Aorta (tissue), 5 donors: ENCODE measurements at regions not wholly inside any gene's neighbourhood (a gene's known extent, or its start where the extent isn't known, plus 50 kb on each side); places are given as distances from the start of the nearest gene placed in this dataset.

Experiments used
- ATAC-seq: fragments of 200-7000 bp; cut with Tn5 transposase; one replicate; pipeline ENCODE4 v1.9.1; 2022; ENCODE audit warnings: moderate library complexity; ENCODE audit not compliant: low FRiP score
- DNase-seq, 2 donors: peaks; one replicate each; pipeline ENCODE4 v3.0.0-alpha.2; 2020
- H3K27ac ChIP-seq, 2 donors: one replicate each; pipeline ENCODE4 v1.5.1; 2013; ENCODE audit warnings: low read length in 2 of 2, mild to moderate bottlenecking in 2 of 2, moderate library complexity in 2 of 2, control low read depth in 1 of 2, inconsistent platforms in 1 of 2, low read depth in 1 of 2
- H3K27me3 ChIP-seq, 2 donors: one replicate each; pipeline ENCODE4 v1.6.1; 2013; ENCODE audit warnings: control low read depth in 1 of 2, low read length in 1 of 2, mild to moderate bottlenecking in 1 of 2, moderate library complexity in 1 of 2; ENCODE audit not compliant: insufficient read depth in 2 of 2, control insufficient read depth in 1 of 2
- H3K36me3 ChIP-seq, 2 donors: one replicate each; pipeline ENCODE4 v1.6.1; 2013; ENCODE audit warnings: control low read depth in 1 of 2, low read length in 1 of 2, mild to moderate bottlenecking in 1 of 2; ENCODE audit not compliant: insufficient read depth in 2 of 2, control insufficient read depth in 1 of 2
- H3K4me1 ChIP-seq, 2 donors: one replicate each; pipeline ENCODE4 v1.6.1; 2013; ENCODE audit warnings: low read length in 2 of 2, control low read depth in 1 of 2, mild to moderate bottlenecking in 1 of 2, moderate library complexity in 1 of 2; ENCODE audit not compliant: insufficient read depth in 2 of 2, control insufficient read depth in 1 of 2
- H3K4me3 ChIP-seq, 2 donors: one replicate each; pipeline ENCODE4 v1.5.1; 2013; ENCODE audit warnings: low read length in 2 of 2, control low read depth in 1 of 2, mild to moderate bottlenecking in 1 of 2
- H3K9me3 ChIP-seq: one replicate; pipeline ENCODE4 v1.6.1; 2013; ENCODE audit warnings: mild to moderate bottlenecking, low read length; ENCODE audit not compliant: control insufficient read depth
- WGBS, 2 donors: extraction: QIAGEN DNeasy Blood & Tissue Kit; methylation state at CpG; one replicate each; pipeline ENCODE4 v1.1.7; 2013; 5-methylcytosine and 5-hydroxymethylcytosine counted together
- intact Hi-C, 2 donors: fragments of 100-400 bp; cut with DNase I; formaldehyde crosslinking; loops; one replicate each; pipeline versions ENCODE4 v1.14.2 to v1.15.0; 2022
- donor health status: healthy with polysubstance abuse.
- donor health status: Bipolar disorder and iron deficiency.
- donor health status: DM: no; HTN: no; CAD: no.
- donor health status: DM: no; HTN: no; CAD: no.
- donor health status: DM: yes; HTN: yes; CAD: no.

GRCh38 chr1:242754125-242754524, 229.6 kb upstream of the PLD5 start:
- no peak for ATAC-seq
- no peak for DNase-seq
- H3K4me1 ChIP-seq, result no peaks in the 10 kb centered on the region
- intact Hi-C loops, result no loop called here
- H3K9me3 ChIP-seq, result peaks cover 1% of the 10 kb centered on the region
- H3K27me3 ChIP-seq, result no peaks in the 10 kb centered on the region
- no peaks in the 10 kb centered on the region for H3K36me3 ChIP-seq
- no peak overlapping the region for H3K27ac ChIP-seq
- no peak overlapping the region for H3K4me3 ChIP-seq
- WGBS, 2 donors, result 75 to 86% methylated on average over 2 of the region's 2 CpGs

- H3K9me3 ChIP-seq, result no peaks in the 10 kb centered on the region
- intact Hi-C loops, result no loop called here
- H3K4me3 ChIP-seq, result no peak overlapping the region
- WGBS, 2 donors, result 84 to 90% methylated on average over 5 of the region's 5 CpGs
- ATAC-seq (no peak), DNase-seq (no peak)
- H3K36me3 ChIP-seq, result no peaks in the 10 kb centered on the region
- H3K4me1 ChIP-seq, result no peaks in the 10 kb centered on the region
- H3K27me3 ChIP-seq, result no peaks in the 10 kb centered on the region
- H3K27ac ChIP-seq, result no peak overlapping the region
Measured at GRCh38 chr1:242747233-242747632, 222.7 kb upstream of the PLD5 start.

GRCh38 chr1:242745079-242745478, 220.6 kb upstream of the PLD5 start:
- H3K4me1 ChIP-seq, result no peaks in the 10 kb centered on the region
- no peak overlapping the region for H3K4me3 ChIP-seq
- no peak for ATAC-seq
- WGBS, 2 donors, result 29 to 36% methylated on average over 1 of the region's 1 CpG
- H3K27me3 ChIP-seq, result no peaks in the 10 kb centered on the region
- intact Hi-C loops, result no loop called here
- H3K36me3 ChIP-seq, result no peaks in the 10 kb centered on the region
- H3K9me3 ChIP-seq, result peaks cover 1% of the 10 kb centered on the region
- DNase-seq, result no peak
- no peak overlapping the region for H3K27ac ChIP-seq

- Histone ChIP-seq H3K4me1 (no peaks in the 10 kb centered on the region), H3K36me3 (no peaks in the 10 kb centered on the region), H3K9me3 (peaks cover 1% of the 10 kb centered on the region), H3K27ac (no peak overlapping the region), H3K27me3 (no peaks in the 10 kb centered on the region), H3K4me3 (no peak overlapping the region)
- ATAC-seq (no peak), DNase-seq (no peak)
- intact Hi-C loops, result no loop called here
- 80 to 88% methylated on average over 6 of the region's 6 CpGs for WGBS, 2 donors
Measured at GRCh38 chr1:242743983-242744780, 219.7 kb upstream of the PLD5 start.

- no peak for DNase-seq
- no peaks in the 10 kb centered on the region for H3K36me3 ChIP-seq
- ATAC-seq, result no peak
- no peaks in the 10 kb centered on the region for H3K4me1 ChIP-seq
- H3K4me3 ChIP-seq, result no peak overlapping the region
- no peak overlapping the region for H3K27ac ChIP-seq
- peaks cover 1% of the 10 kb centered on the region for H3K9me3 ChIP-seq
- intact Hi-C loops, result no loop called here
- H3K27me3 ChIP-seq, result no peaks in the 10 kb centered on the region
- 66 to 68% methylated on average over 9 of the region's 9 CpGs for WGBS, 2 donors
Measured at GRCh38 chr1:242738702-242739645, 214.5 kb upstream of the PLD5 start.

- Histone ChIP-seq H3K27ac (no peak overlapping the region), H3K9me3 (peaks cover 1% of the 10 kb centered on the region), H3K4me1 (no peaks in the 10 kb centered on the region), H3K4me3 (no peak overlapping the region), H3K36me3 (no peaks in the 10 kb centered on the region), H3K27me3 (no peaks in the 10 kb centered on the region)
- ATAC-seq (no peak), DNase-seq (no peak)
- intact Hi-C loops, result no loop called here
- WGBS, 2 donors, result 24 to 26% methylated on average over 1 of the region's 1 CpG
Measured at GRCh38 chr1:242736611-242737010, 212.1 kb upstream of the PLD5 start.

- Histone ChIP-seq H3K36me3 (no peaks in the 10 kb centered on the region), H3K27ac (no peak overlapping the region), H3K27me3 (no peaks in the 10 kb centered on the region), H3K4me1 (no peaks in the 10 kb centered on the region), H3K9me3 (no peaks in the 10 kb centered on the region), H3K4me3 (no peak overlapping the region)
- DNase-seq, result no peak
- ATAC-seq, result no peak
- intact Hi-C loops, result no loop called here
Measured at GRCh38 chr1:242735323-242735722, 210.8 kb upstream of the PLD5 start.

- H3K4me1 ChIP-seq, result no peaks in the 10 kb centered on the region
- ATAC-seq (no peak), DNase-seq (no peak)
- H3K4me3 ChIP-seq, result no peak overlapping the region
- H3K36me3 ChIP-seq, result no peaks in the 10 kb centered on the region
- H3K27ac ChIP-seq, result no peak overlapping the region
- no peaks in the 10 kb centered on the region for H3K27me3 ChIP-seq
- intact Hi-C loops, result no loop called here
- no peaks in the 10 kb centered on the region for H3K9me3 ChIP-seq
Measured at GRCh38 chr1:242731446-242731845, 206.9 kb upstream of the PLD5 start.

- no peaks in the 10 kb centered on the region for H3K4me1 ChIP-seq
- intact Hi-C loops, result no loop called here
- 74 to 75% methylated on average over 4 of the region's 4 CpGs for WGBS, 2 donors
- ATAC-seq, result no peak
- no peaks in the 10 kb centered on the region for H3K36me3 ChIP-seq
- H3K4me3 ChIP-seq, result no peak overlapping the region
- no peaks in the 10 kb centered on the region for H3K9me3 ChIP-seq
- no peak overlapping the region for H3K27ac ChIP-seq
- no peak for DNase-seq
- H3K27me3 ChIP-seq, result no peaks in the 10 kb centered on the region
Measured at GRCh38 chr1:242728696-242729095, 204.2 kb upstream of the PLD5 start.
